ENCODE measurements at regions not wholly inside any gene's neighbourhood (a gene's known extent, or its start where the extent isn't known, plus 50 kb on each side); places are given as distances from the start of the nearest gene placed in this dataset.

- TF ChIP-seq MAX (CRISPR knock-in tag; IDR thresholded peaks at IDR 0.05) (no peak), BRD9 (IDR thresholded peaks at IDR 0.05; ENCODE audit: low read depth, partially characterized antibody) (no peak), ZFX (CRISPR knock-in tag; IDR thresholded peaks at IDR 0.05) (no peak), CBX8 (IDR thresholded peaks at IDR 0.05; ENCODE audit: borderline replicate concordance, extremely low read depth, low read depth, low read length, poor library complexity, severe bottlenecking) (no peak), MTA3 (IDR thresholded peaks at IDR 0.05; ENCODE audit: borderline replicate concordance) (no peak), ZNF274 (IDR thresholded peaks at IDR 0.05; ENCODE audit: borderline replicate concordance, low read depth, low read length) (no peak), ZNF143 (CRISPR knock-in tag; IDR thresholded peaks at IDR 0.05) (no peak), USF1 (CRISPR knock-in tag; IDR thresholded peaks at IDR 0.05) (no peak), STAT5B (CRISPR knock-in tag; IDR thresholded peaks at IDR 0.05) (no peak), ZC3H11A (IDR thresholded peaks at IDR 0.05; ENCODE audit: low read depth, low read length) (no peak)
- TF ChIP-seq, protein P1, sequence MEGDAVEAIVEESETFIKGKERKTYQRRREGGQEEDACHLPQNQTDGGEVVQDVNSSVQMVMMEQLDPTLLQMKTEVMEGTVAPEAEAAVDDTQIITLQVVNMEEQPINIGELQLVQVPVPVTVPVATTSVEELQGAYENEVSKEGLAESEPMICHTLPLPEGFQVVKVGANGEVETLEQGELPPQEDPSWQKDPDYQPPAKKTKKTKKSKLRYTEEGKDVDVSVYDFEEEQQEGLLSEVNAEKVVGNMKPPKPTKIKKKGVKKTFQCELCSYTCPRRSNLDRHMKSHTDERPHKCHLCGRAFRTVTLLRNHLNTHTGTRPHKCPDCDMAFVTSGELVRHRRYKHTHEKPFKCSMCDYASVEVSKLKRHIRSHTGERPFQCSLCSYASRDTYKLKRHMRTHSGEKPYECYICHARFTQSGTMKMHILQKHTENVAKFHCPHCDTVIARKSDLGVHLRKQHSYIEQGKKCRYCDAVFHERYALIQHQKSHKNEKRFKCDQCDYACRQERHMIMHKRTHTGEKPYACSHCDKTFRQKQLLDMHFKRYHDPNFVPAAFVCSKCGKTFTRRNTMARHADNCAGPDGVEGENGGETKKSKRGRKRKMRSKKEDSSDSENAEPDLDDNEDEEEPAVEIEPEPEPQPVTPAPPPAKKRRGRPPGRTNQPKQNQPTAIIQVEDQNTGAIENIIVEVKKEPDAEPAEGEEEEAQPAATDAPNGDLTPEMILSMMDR (IDR thresholded peaks at IDR 0.05 in 2 of 3, conservative IDR thresholded peaks at IDR 0.05 in 1 of 3; ENCODE audit: insufficient read depth in 2 of 3, low read depth in 1 of 3, low read length in 3 of 3), result no peak
Measured at GRCh38 chr20:20875716-20876115, 163.3 kb upstream of the RALGAPA2 start.

All from K562 (cell line).